T-helper 2 cell (primary cell): ENCODE measurements at regions not wholly inside any gene's neighbourhood (a gene's known extent, or its start where the extent isn't known, plus 50 kb on each side); places are given as distances from the start of the nearest gene placed in this dataset.

Experiments used
- DNase-seq, 5 experiments: peaks; one replicate each; pipeline versions ENCODE4 v3.0.0 to v3.0.0-alpha.2; 2012 to 2022

- DNase-seq: no peak
Measured at GRCh38 chr9:109830545-109830944, 50.5 kb downstream of the PALM2AKAP2 start.

GRCh38 chr9:109831998-109832658 is 52.1 kb downstream of the PALM2AKAP2 start:
- DNase-seq: no peak

- no peak for DNase-seq
Measured at GRCh38 chr9:109834855-109835254, 54.9 kb downstream of the PALM2AKAP2 start.

- no peak for DNase-seq
Measured at GRCh38 chr9:109843641-109844040, 63.6 kb downstream of the PALM2AKAP2 start.

GRCh38 chr9:109845226-109845625 is 65.2 kb downstream of the PALM2AKAP2 start:
- DNase-seq: no peak

- no peak for DNase-seq
Measured at GRCh38 chr9:109846776-109847175, 66.8 kb downstream of the PALM2AKAP2 start.

- no peak for DNase-seq
Measured at GRCh38 chr9:109852556-109852955, 72.6 kb downstream of the PALM2AKAP2 start.

- DNase-seq: no peak
Measured at GRCh38 chr9:109855540-109855939, 75.5 kb downstream of the PALM2AKAP2 start.

- DNase-seq: no peak
Measured at GRCh38 chr9:109856785-109857184, 76.8 kb downstream of the PALM2AKAP2 start.

- DNase-seq: no peak
Measured at GRCh38 chr9:109857336-109857735, 77.3 kb downstream of the PALM2AKAP2 start.

- DNase-seq: no peak
Measured at GRCh38 chr9:109859447-109859846, 79.4 kb downstream of the PALM2AKAP2 start.

- DNase-seq: no peak
Measured at GRCh38 chr9:109860521-109860920, 80.5 kb downstream of the PALM2AKAP2 start.

- DNase-seq: no peak
Measured at GRCh38 chr9:109861499-109861898, 81.5 kb downstream of the PALM2AKAP2 start.

GRCh38 chr9:109861918-109862317 is 81.9 kb downstream of the PALM2AKAP2 start:
- DNase-seq: no peak

- DNase-seq: no peak
Measured at GRCh38 chr9:109862452-109862851, 82.5 kb downstream of the PALM2AKAP2 start.

GRCh38 chr9:109863961-109864360 is 84.0 kb downstream of the PALM2AKAP2 start:
- DNase-seq: no peak

- DNase-seq: no peak
Measured at GRCh38 chr9:109865521-109865920, 85.5 kb downstream of the PALM2AKAP2 start.

- no peak for DNase-seq
Measured at GRCh38 chr9:109868207-109868606, 88.2 kb downstream of the PALM2AKAP2 start.

GRCh38 chr9:109868722-109869121 is 88.7 kb downstream of the PALM2AKAP2 start:
- no peak for DNase-seq

GRCh38 chr9:109870365-109870764 is 90.4 kb downstream of the PALM2AKAP2 start:
- no peak for DNase-seq

GRCh38 chr9:109872901-109873300 is 92.9 kb downstream of the PALM2AKAP2 start:
- DNase-seq: no peak

GRCh38 chr9:109875495-109876129 is 95.6 kb downstream of the PALM2AKAP2 start:
- DNase-seq: no peak

GRCh38 chr9:109880276-109881169 is 100.5 kb downstream of the PALM2AKAP2 start:
- peak in 2 of 5 experiments; percentile 6 to 56 for DNase-seq

- no peak for DNase-seq
Measured at GRCh38 chr9:109883623-109884022, 103.6 kb downstream of the PALM2AKAP2 start.
